GM23248 (cell line): ENCODE measurements at regions not wholly inside any gene's neighbourhood (a gene's known extent, or its start where the extent isn't known, plus 50 kb on each side); places are given as distances from the start of the nearest gene placed in this dataset.

Source experiments
- DNase-seq: peaks from one replicate; pipeline ENCODE4 v3.0.0-alpha.2; 2015
- H2AFZ ChIP-seq: fragments of 200-600 bp; sonication (generic); 2 replicates; pipeline ENCODE4 v1.6.1; 2016; ENCODE audit warnings: antibody characterized with exemption
- H3F3A ChIP-seq: fragments of 200-600 bp; sonication (generic); 2 replicates; pipeline ENCODE4 v1.6.1; 2016; ENCODE audit warnings: mild to moderate bottlenecking, antibody characterized with exemption, mixed run types; ENCODE audit not compliant: insufficient read depth
- H3K27ac ChIP-seq: fragments of 200-600 bp; sonication (generic); 2 replicates; pipeline ENCODE4 v1.5.1; 2016; ENCODE audit warnings: mild to moderate bottlenecking
- H3K27me3 ChIP-seq: fragments of 200-600 bp; sonication (generic); replicated peaks from 2 replicates; pipeline ENCODE4 v1.6.1; 2016; ENCODE audit warnings: mild to moderate bottlenecking; ENCODE audit not compliant: insufficient read depth
- H3K36me3 ChIP-seq: fragments of 200-600 bp; sonication (generic); 2 replicates; pipeline ENCODE4 v1.6.1; 2016; ENCODE audit warnings: low read depth, mild to moderate bottlenecking
- H3K4me1 ChIP-seq: fragments of 200-600 bp; sonication (generic); 2 replicates; pipeline ENCODE4 v1.6.1; 2016; ENCODE audit warnings: mild to moderate bottlenecking; ENCODE audit not compliant: insufficient read depth
- H3K4me2 ChIP-seq: fragments of 200-600 bp; sonication (generic); one replicate; pipeline ENCODE4 v1.6.1; 2016; ENCODE audit warnings: mild to moderate bottlenecking; ENCODE audit not compliant: unreplicated experiment
- H3K4me3 ChIP-seq: fragments of 200-600 bp; sonication (generic); 2 replicates; pipeline ENCODE4 v1.5.1; 2016; ENCODE audit warnings: mild to moderate bottlenecking
- H3K79me2 ChIP-seq: fragments of 200-600 bp; sonication (generic); 2 replicates; pipeline ENCODE4 v1.6.1; 2016; ENCODE audit warnings: mild to moderate bottlenecking; ENCODE audit not compliant: insufficient read depth
- H3K9ac ChIP-seq: fragments of 200-600 bp; sonication (generic); 2 replicates; pipeline ENCODE4 v1.6.1; 2016; ENCODE audit warnings: mild to moderate bottlenecking
- H3K9me2 ChIP-seq: fragments of 200-600 bp; sonication (generic); 2 replicates; pipeline ENCODE4 v1.6.1; 2016; ENCODE audit warnings: mixed run types, mild to moderate bottlenecking, moderate library complexity; ENCODE audit not compliant: insufficient read depth
- H3K9me3 ChIP-seq: fragments of 200-600 bp; sonication (generic); one replicate; pipeline ENCODE4 v1.6.1; 2017; ENCODE audit warnings: low read depth
- H4K20me1 ChIP-seq: fragments of 200-600 bp; sonication (generic); 2 replicates; pipeline ENCODE4 v1.6.0; 2016; ENCODE audit not compliant: insufficient read depth
- EZH2 ChIP-seq: fragments of 200-600 bp; sonication (generic); IDR thresholded peaks from 2 replicates; pipeline ENCODE4 v1.6.1; 2018; ENCODE audit warnings: antibody characterized with exemption, mild to moderate bottlenecking; ENCODE audit not compliant: insufficient read depth, poor library complexity, severe bottlenecking
- EZH2phosphoT487 ChIP-seq: fragments of 200-600 bp; sonication (generic); IDR thresholded peaks from 2 replicates; pipeline ENCODE4 v1.6.1; 2018; ENCODE audit warnings: antibody characterized with exemption, moderate library complexity, mild to moderate bottlenecking, low read depth; ENCODE audit not compliant: insufficient read depth
- WGBS, 2 experiments: methylation state at CpG; one replicate each; pipeline ENCODE4 v1.1.6; 2015 to 2017; ENCODE audit warnings: low lambda C conversion rate in 2 of 2, low coverage in 1 of 2; ENCODE audit errors: missing lambda C conversion rate in 2 of 2; 5-methylcytosine and 5-hydroxymethylcytosine counted together
- in situ Hi-C: fragments of 300-500 bp; cut with MboI; formaldehyde crosslinking; loops from 2 replicates; pipeline ENCODE4 v1.15.0; 2020

DNA sequence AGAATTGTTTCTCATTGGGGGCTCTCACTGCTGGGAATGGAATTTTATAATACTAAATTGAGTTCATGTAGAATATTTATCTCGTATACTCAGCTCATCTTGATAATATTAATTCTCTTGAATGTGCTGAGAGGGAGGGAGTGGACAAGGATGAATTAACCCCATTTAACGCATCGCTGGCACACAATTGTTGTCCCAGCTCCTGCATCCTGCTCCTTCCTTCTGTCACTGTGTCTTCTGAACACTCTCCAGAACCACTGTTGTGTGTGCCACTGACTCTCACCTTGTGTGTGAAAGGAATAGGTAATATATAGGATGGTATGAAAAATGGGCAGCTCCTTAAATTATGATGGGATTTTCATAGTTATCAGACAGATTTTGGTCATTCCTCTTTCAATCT lies 267.3 kb downstream of the MTRR start:
- no peak for DNase-seq
- no peak overlapping the region for H3K4me3 ChIP-seq
- H4K20me1 ChIP-seq, result no peaks in the 10 kb centered on the region
- no peaks in the 10 kb centered on the region for H3K4me1 ChIP-seq
- no peaks in the 10 kb centered on the region for H3K9me2 ChIP-seq
- H3K36me3 ChIP-seq, result no peaks in the 10 kb centered on the region
- H3K9me3 ChIP-seq, result no peaks in the 10 kb centered on the region
- TF ChIP-seq EZH2 (no peak), EZH2phosphoT487 (no peak)
- H3K4me2 ChIP-seq, result no peak overlapping the region
- no peaks in the 10 kb centered on the region for H3K79me2 ChIP-seq
- H3K27me3 ChIP-seq, result no peaks in the 10 kb centered on the region
- H2AFZ ChIP-seq, result no peak overlapping the region
- no peak overlapping the region for H3K9ac ChIP-seq
- no peaks in the 10 kb centered on the region for H3F3A ChIP-seq
- in situ Hi-C loops, result no loop called here
- no peak overlapping the region for H3K27ac ChIP-seq
- 17 to 39% methylated on average over 3 of the region's 3 CpGs for WGBS, 2 experiments

- Histone ChIP-seq H3K4me1 (no peaks in the 10 kb centered on the region), H3K27ac (no peak overlapping the region), H3K9me2 (no peaks in the 10 kb centered on the region), H4K20me1 (no peaks in the 10 kb centered on the region), H3K9me3 (no peaks in the 10 kb centered on the region), H3K27me3 (no peaks in the 10 kb centered on the region), H3K79me2 (no peaks in the 10 kb centered on the region), H3K36me3 (no peaks in the 10 kb centered on the region), H3K4me2 (no peak overlapping the region), H2AFZ (no peak overlapping the region), H3K9ac (no peak overlapping the region), H3F3A (no peaks in the 10 kb centered on the region), H3K4me3 (no peak overlapping the region)
- WGBS, 2 experiments, result 5 to 10% methylated on average over 2 of the region's 2 CpGs
- no peak for DNase-seq
- in situ Hi-C loops, result no loop called here
- TF ChIP-seq EZH2, result no peak
- no peak for TF ChIP-seq EZH2phosphoT487
Observed at GRCh38 chr5:8137941-8138550, 269.1 kb downstream of the MTRR start.

DNA sequence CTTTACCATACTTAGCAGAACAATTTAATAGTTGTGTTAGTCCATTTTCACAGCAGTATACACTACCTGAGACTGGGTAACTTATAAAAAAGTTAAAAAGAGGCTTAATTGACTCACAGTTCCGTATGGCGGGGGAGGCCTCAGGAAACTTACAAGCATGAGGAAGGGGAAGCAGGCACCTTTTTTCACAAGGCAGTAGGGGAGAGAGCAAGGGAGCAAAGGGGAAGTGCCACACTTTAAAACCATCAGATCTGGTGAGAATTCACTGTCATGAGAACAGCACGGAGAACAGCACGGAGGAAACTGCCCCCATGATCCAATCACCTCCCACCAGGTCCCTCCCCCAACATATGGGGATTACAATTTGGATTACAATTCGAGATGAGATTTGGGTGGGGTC lies 269.9 kb downstream of the MTRR start:
- DNase-seq, result no peak
- Histone ChIP-seq H3K9ac (no peak overlapping the region), H3K4me3 (no peak overlapping the region), H3K36me3 (no peaks in the 10 kb centered on the region), H3K27me3 (no peaks in the 10 kb centered on the region), H3F3A (no peaks in the 10 kb centered on the region), H3K4me1 (no peaks in the 10 kb centered on the region), H3K27ac (no peak overlapping the region), H2AFZ (no peak overlapping the region), H3K9me2 (no peaks in the 10 kb centered on the region), H3K9me3 (no peaks in the 10 kb centered on the region), H4K20me1 (no peaks in the 10 kb centered on the region), H3K4me2 (no peak overlapping the region), H3K79me2 (no peaks in the 10 kb centered on the region)
- in situ Hi-C loops, result no loop called here
- 35 to 44% methylated on average over 5 of the region's 5 CpGs for WGBS, 2 experiments
- TF ChIP-seq EZH2phosphoT487 (no peak), EZH2 (no peak)

DNA sequence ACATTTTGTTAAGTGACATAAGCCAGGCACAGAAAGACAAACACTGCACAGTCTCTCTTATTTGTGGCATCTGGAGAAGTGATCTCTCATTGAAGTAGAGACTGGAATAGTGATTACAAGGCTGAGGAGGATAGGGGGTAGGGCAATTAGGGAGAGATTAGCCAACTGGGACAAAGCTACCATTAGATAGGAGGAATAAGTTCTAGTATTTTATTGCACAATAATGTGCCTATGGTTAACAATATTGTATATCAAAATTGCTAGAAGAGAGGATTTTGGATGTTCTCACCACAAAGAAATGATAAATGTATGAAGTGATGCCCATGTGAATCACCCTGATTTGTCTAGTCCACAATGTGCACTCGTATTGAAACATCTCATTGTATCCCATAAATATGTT lies 281.8 kb downstream of the MTRR start:
- Histone ChIP-seq H2AFZ (no peak overlapping the region), H3K9ac (no peak overlapping the region), H3F3A (no peaks in the 10 kb centered on the region), H3K9me3 (peaks cover 3% of the 10 kb centered on the region), H3K36me3 (no peaks in the 10 kb centered on the region), H4K20me1 (no peaks in the 10 kb centered on the region), H3K4me1 (no peaks in the 10 kb centered on the region), H3K27ac (no peak overlapping the region), H3K4me3 (no peak overlapping the region), H3K4me2 (no peak overlapping the region), H3K27me3 (no peaks in the 10 kb centered on the region), H3K9me2 (no peaks in the 10 kb centered on the region), H3K79me2 (no peaks in the 10 kb centered on the region)
- TF ChIP-seq EZH2phosphoT487 (no peak), EZH2 (no peak)
- 3 to 5% methylated on average over 1 of the region's 1 CpG for WGBS, 2 experiments
- in situ Hi-C loops, result no loop called here
- no peak for DNase-seq

GRCh38 chr5:8156706-8157105 lies 287.8 kb downstream of the MTRR start:
- WGBS, 2 experiments, result 16% methylated on average over 3 of the region's 3 CpGs
- H3K79me2 ChIP-seq, result no peaks in the 10 kb centered on the region
- no peaks in the 10 kb centered on the region for H3K9me2 ChIP-seq
- no peaks in the 10 kb centered on the region for H3K36me3 ChIP-seq
- H3F3A ChIP-seq, result no peaks in the 10 kb centered on the region
- H3K9me3 ChIP-seq, result peaks cover 3% of the 10 kb centered on the region
- H3K27me3 ChIP-seq, result no peaks in the 10 kb centered on the region
- H3K4me2 ChIP-seq, result no peak overlapping the region
- H2AFZ ChIP-seq, result no peak overlapping the region
- no peak overlapping the region for H3K27ac ChIP-seq
- TF ChIP-seq EZH2 (no peak), EZH2phosphoT487 (no peak)
- H3K9ac ChIP-seq, result no peak overlapping the region
- H3K4me1 ChIP-seq, result no peaks in the 10 kb centered on the region
- no peak overlapping the region for H3K4me3 ChIP-seq
- no peak for DNase-seq
- in situ Hi-C loops, result no loop called here
- no peaks in the 10 kb centered on the region for H4K20me1 ChIP-seq
